MG63 (cell line): ENCODE measurements at regions not wholly inside any gene's neighbourhood (a gene's known extent, or its start where the extent isn't known, plus 50 kb on each side); places are given as distances from the start of the nearest gene placed in this dataset.

Source experiments
- DNase-seq: peaks from one replicate; pipeline ENCODE4 v3.0.0-alpha.2; 2020
- H3K27me3 ChIP-seq: fragments of 250-450 bp; sonication (Bioruptor Pico); 2 replicates; pipeline ENCODE4 v1.5.1; 2020; ENCODE audit warnings: mild to moderate bottlenecking, moderate library complexity
- H3K36me3 ChIP-seq: fragments of 250-450 bp; sonication (Bioruptor Pico); 2 replicates; pipeline ENCODE4 v1.5.1; 2020; ENCODE audit warnings: mild to moderate bottlenecking, moderate library complexity
- H3K4me3 ChIP-seq: fragments of 250-450 bp; sonication (Bioruptor Pico); 2 replicates; pipeline ENCODE4 v1.5.1; 2020; ENCODE audit warnings: mild to moderate bottlenecking, moderate library complexity
- H3K9me3 ChIP-seq: fragments of 250-450 bp; sonication (Bioruptor Pico); 2 replicates; pipeline ENCODE4 v1.5.1; 2020; ENCODE audit warnings: mild to moderate bottlenecking, moderate library complexity

DNA sequence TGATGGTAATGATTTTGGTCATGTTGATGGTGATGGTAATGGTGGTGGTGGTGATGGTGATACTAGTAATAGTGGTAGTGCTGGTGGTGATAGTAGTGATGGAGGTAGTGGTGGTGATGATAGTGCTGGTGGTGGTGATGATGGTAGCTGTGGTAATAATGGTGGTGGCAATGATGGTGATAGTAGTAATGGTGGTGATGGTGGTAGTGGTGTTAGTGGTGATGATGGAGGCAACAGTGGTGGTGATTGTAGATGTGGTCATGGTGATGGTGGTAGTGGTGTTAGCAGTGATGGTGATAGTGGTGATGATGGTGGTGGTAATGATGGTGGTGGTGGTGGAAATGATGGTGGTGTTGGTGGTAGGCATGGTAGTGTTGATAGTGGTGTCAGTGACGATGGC is 127.0 kb upstream of the RPL38 start:
- DNase-seq, result no peak
- Histone ChIP-seq H3K9me3 (no peaks in the 10 kb centered on the region), H3K27me3 (peaks cover 3% of the 10 kb centered on the region; the same call in 1 of the 2 replicates), H3K4me3 (no peak overlapping the region), H3K36me3 (no peaks in the 10 kb centered on the region)

GRCh38 chr17:74077231-74077630 is 126.2 kb upstream of the RPL38 start:
- Histone ChIP-seq H3K9me3 (no peaks in the 10 kb centered on the region), H3K27me3 (peaks cover 3% of the 10 kb centered on the region; the same call in 1 of the 2 replicates), H3K36me3 (no peaks in the 10 kb centered on the region), H3K4me3 (no peak overlapping the region)
- no peak for DNase-seq

- Histone ChIP-seq H3K4me3 (no peak overlapping the region), H3K27me3 (peaks cover 3% of the 10 kb centered on the region; the same call in 1 of the 2 replicates), H3K9me3 (no peaks in the 10 kb centered on the region), H3K36me3 (no peaks in the 10 kb centered on the region)
- no peak for DNase-seq
Measured at GRCh38 chr17:74078363-74078941, 125.0 kb upstream of the RPL38 start.

DNA sequence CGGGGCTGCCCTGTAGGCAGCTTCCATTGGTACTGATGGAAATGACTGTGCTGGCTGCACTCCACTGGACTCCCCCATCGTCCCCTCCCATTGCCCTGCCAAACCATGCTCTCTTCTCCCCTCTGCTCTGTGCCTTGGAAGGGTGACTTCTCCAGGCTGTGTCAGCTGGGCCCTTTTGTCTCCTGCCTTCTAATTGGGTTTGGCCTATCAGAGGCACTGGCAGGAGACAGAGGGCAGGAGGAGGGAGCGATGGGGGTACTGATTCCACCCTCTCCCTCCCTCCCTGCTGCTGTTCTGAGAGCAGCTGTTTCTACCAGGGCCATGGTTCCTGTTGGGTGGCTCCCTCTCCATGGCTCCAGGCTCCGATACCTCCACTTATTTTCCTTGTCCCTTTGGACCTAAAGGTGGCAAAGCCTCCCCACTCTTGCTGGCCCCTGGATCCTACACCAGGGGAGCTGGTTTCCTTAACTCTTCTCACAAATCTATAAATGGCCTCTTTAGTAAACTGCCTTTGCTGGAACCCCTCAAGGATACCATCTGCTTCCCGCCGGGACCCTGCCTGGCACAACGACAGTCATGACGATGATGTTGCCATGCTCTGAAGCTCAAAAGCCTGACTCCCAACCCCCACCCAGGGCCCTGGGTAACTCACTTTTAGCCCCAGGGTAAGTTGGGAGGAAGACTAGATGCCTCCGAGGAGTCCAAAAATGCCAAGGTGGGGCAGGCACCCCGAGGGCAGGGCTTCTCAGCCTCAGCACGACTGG is 123.8 kb upstream of the RPL38 start:
- H3K9me3 ChIP-seq, result peaks cover under 1% of the 10 kb centered on the region
- H3K36me3 ChIP-seq, result no peaks in the 10 kb centered on the region
- no peak for DNase-seq
- H3K4me3 ChIP-seq, result no peak overlapping the region
- H3K27me3 ChIP-seq, result peaks cover 3% of the 10 kb centered on the region; the same call in 1 of the 2 replicates

- no peak overlapping the region for H3K4me3 ChIP-seq
- no peaks in the 10 kb centered on the region for H3K36me3 ChIP-seq
- peaks cover 7% of the 10 kb centered on the region for H3K9me3 ChIP-seq
- H3K27me3 ChIP-seq, result peaks cover 7% of the 10 kb centered on the region; the same call in 1 of the 2 replicates
- DNase-seq, result no peak
Measured at GRCh38 chr17:74080656-74081582, 122.6 kb upstream of the RPL38 start.

GRCh38 chr17:74082886-74083285 is 120.6 kb upstream of the RPL38 start:
- Histone ChIP-seq H3K9me3 (peaks cover 7% of the 10 kb centered on the region), H3K4me3 (no peak overlapping the region), H3K36me3 (no peaks in the 10 kb centered on the region), H3K27me3 (peaks cover 7% of the 10 kb centered on the region; the same call in 1 of the 2 replicates)
- DNase-seq, result no peak

- Histone ChIP-seq H3K36me3 (no peaks in the 10 kb centered on the region), H3K9me3 (peaks cover 7% of the 10 kb centered on the region), H3K4me3 (no peak overlapping the region), H3K27me3 (peaks cover 7% of the 10 kb centered on the region; the same call in 1 of the 2 replicates)
- DNase-seq, result no peak
Measured at GRCh38 chr17:74083321-74083720, 120.2 kb upstream of the RPL38 start.

- Histone ChIP-seq H3K4me3 (no peak overlapping the region), H3K36me3 (no peaks in the 10 kb centered on the region), H3K9me3 (peaks cover 7% of the 10 kb centered on the region), H3K27me3 (peaks cover 7% of the 10 kb centered on the region)
- no peak for DNase-seq
Measured at GRCh38 chr17:74085434-74085833, 118.0 kb upstream of the RPL38 start.

GRCh38 chr17:74087002-74087585 is 116.4 kb upstream of the RPL38 start:
- Histone ChIP-seq H3K27me3 (peaks cover 4% of the 10 kb centered on the region), H3K4me3 (no peak overlapping the region), H3K36me3 (no peaks in the 10 kb centered on the region), H3K9me3 (peaks cover 10% of the 10 kb centered on the region)
- DNase-seq, result no peak

- Histone ChIP-seq H3K4me3 (no peak overlapping the region), H3K9me3 (peaks cover 10% of the 10 kb centered on the region), H3K36me3 (no peaks in the 10 kb centered on the region), H3K27me3 (peaks cover 4% of the 10 kb centered on the region; the same call in 1 of the 2 replicates)
- DNase-seq, result no peak
Measured at GRCh38 chr17:74088285-74088933, 115.1 kb upstream of the RPL38 start.

DNA sequence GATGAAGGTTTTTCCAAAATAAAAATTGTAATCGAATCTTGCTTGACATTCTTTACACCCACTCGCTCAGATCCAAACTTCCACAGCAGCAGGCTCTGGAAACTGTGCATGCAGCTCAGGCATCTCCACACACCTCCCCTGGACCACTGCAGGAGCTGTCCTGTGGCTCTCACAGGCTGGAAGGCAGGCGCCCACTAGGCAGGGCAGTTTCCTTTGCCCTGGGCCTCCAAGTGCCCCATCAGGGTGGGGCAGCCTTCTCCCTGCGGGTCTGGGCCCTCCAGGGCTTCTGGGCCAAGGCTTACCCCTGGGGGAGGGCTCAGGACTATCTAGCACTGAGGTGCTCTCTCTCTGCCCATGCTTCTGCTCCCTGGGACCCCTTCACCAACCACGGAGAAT is 114.5 kb upstream of the RPL38 start:
- Histone ChIP-seq H3K9me3 (peaks cover 10% of the 10 kb centered on the region), H3K4me3 (no peak overlapping the region), H3K36me3 (no peaks in the 10 kb centered on the region), H3K27me3 (peaks cover 4% of the 10 kb centered on the region; the same call in 1 of the 2 replicates)
- DNase-seq, result no peak

- peaks cover 4% of the 10 kb centered on the region; the same call in 1 of the 2 replicates for H3K27me3 ChIP-seq
- no peak overlapping the region for H3K4me3 ChIP-seq
- peaks cover 10% of the 10 kb centered on the region for H3K9me3 ChIP-seq
- DNase-seq, result no peak
- no peaks in the 10 kb centered on the region for H3K36me3 ChIP-seq
Measured at GRCh38 chr17:74089380-74089779, 114.1 kb upstream of the RPL38 start.

GRCh38 chr17:74089869-74090464 is 113.5 kb upstream of the RPL38 start:
- peaks cover 7% of the 10 kb centered on the region for H3K9me3 ChIP-seq
- H3K27me3 ChIP-seq, result peaks cover 3% of the 10 kb centered on the region; the same call in 1 of the 2 replicates
- DNase-seq, result peak; percentile 64
- no peak overlapping the region for H3K4me3 ChIP-seq
- no peaks in the 10 kb centered on the region for H3K36me3 ChIP-seq

- Histone ChIP-seq H3K9me3 (peaks cover 3% of the 10 kb centered on the region; the same call in 1 of the 2 replicates), H3K4me3 (no peak overlapping the region), H3K27me3 (no peaks in the 10 kb centered on the region; the same call in 1 of the 2 replicates), H3K36me3 (no peaks in the 10 kb centered on the region)
- DNase-seq, result no peak
Measured at GRCh38 chr17:74094651-74095050, 108.8 kb upstream of the RPL38 start.

DNA sequence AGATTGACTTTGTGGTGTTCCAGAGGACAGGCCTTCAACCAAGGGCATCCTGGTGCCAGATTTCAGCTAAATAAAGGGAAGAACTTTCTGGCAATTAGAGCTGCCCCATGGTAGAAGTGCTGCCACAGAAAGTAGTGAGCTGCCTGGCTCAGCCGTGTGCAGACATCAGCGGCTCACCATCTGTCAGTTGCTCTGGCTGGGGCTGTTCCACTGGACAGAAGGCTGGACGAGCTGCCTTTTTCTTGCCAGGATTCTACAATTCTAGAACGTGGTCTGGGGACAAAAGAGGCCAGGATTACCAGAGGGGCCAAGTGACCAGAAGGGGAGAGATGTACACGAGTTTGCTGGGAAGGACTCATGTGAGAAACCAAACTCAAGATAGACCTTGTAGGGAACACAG is 107.0 kb upstream of the RPL38 start:
- no peaks in the 10 kb centered on the region for H3K36me3 ChIP-seq
- H3K27me3 ChIP-seq, result peaks cover under 1% of the 10 kb centered on the region
- no peaks in the 10 kb centered on the region; the same call in 1 of the 2 replicates for H3K9me3 ChIP-seq
- H3K4me3 ChIP-seq, result no peak overlapping the region
- DNase-seq, result no peak
